ENCODE measurements at regions not wholly inside any gene's neighbourhood (a gene's known extent, or its start where the extent isn't known, plus 50 kb on each side); places are given as distances from the start of the nearest gene placed in this dataset.

DNA sequence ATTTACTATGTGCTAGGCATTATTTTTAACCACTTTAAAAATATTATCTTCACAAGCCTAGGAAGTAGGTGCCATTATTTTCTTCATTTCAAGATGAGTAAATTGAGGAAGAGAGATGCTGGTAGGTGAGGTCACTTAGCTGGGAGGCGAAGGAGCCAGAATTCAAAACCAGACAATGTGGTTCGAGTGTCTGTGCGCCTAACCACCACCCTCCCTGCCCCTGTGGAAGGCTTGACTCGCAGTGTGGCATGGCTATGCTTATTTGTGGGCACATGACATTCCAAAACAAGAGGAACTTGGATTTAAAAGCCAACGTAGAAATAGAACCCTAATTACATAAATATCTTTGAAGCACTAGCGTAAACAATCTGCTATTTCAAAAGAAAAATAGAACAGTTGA, 226.6 kb upstream of the PITX2 start:
- H3K4me3 ChIP-seq (ENCODE audit: low read depth, low read length) = no peak overlapping the region
- TF ChIP-seq, protein P1, sequence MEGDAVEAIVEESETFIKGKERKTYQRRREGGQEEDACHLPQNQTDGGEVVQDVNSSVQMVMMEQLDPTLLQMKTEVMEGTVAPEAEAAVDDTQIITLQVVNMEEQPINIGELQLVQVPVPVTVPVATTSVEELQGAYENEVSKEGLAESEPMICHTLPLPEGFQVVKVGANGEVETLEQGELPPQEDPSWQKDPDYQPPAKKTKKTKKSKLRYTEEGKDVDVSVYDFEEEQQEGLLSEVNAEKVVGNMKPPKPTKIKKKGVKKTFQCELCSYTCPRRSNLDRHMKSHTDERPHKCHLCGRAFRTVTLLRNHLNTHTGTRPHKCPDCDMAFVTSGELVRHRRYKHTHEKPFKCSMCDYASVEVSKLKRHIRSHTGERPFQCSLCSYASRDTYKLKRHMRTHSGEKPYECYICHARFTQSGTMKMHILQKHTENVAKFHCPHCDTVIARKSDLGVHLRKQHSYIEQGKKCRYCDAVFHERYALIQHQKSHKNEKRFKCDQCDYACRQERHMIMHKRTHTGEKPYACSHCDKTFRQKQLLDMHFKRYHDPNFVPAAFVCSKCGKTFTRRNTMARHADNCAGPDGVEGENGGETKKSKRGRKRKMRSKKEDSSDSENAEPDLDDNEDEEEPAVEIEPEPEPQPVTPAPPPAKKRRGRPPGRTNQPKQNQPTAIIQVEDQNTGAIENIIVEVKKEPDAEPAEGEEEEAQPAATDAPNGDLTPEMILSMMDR (IDR thresholded peaks at IDR 0.05; ENCODE audit: low read depth, low read length) = no peak

DNA sequence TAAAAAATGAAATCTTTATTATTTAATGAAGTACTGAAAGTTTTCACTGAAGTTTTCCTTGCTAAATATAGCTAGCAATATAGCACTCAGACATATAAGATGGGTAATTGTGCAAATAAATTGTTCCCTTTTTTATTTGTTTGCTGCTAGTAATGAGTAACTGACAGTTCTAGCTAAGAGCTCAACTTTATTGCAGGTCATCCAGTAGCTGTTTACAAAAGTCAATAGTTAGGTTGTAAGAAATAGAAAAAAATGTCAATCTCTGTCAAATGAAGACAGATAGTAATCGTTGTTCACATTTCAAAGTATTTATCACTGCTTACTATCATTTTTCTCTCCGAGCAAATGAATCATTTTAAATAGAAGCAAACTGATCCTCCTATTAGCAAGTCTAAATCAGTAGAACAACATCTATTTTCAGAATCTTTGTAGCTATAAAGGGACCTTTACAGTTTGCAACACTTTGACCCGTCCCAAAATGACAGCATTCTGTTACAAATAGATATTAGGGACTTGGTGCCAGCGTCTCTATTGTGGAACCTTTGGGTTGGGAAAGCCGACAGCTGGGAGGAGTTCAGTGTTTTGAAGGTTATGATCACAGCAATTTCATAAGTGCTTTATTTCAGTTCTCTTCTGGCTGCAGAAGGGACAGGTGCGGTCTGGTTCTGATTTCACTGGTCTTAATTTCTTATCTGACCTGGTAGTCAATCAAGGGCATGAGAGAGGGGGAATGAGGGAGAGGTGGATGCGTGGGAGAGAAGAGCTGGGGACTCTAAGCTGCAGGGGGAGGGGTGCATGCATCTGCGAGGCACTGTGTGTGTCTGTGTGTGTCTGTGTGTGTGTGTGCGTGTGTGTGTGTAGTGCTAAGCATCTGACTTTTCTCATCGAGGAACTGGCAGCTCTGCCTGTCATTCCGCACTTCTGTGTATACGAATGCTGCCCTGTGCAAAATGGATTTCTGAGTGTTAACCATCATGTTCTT, 227.9 kb upstream of the PITX2 start:
- no peak overlapping the region for H3K4me3 ChIP-seq (ENCODE audit: low read depth, low read length)
- TF ChIP-seq, protein P1 (IDR thresholded peaks at IDR 0.05; ENCODE audit: low read depth, low read length) = no peak

DNA sequence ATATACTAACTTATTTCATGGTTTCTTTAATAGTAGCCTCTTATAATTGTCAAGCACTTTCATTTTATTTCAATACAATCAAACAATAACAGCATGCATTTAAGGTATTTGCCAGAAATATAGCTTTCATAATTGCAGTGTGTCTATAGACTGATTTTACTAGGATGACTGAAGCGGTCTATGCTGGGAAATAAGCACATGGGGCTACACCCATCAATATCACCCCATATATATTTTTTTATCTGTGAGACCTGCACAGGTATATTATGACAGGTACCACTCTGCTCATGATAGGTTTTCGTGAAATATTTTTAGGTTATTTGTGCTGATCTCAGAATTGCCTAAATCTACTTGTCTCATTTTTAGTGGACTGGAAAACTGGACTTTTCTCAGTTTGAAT, 229.1 kb upstream of the PITX2 start:
- H3K4me3 ChIP-seq (ENCODE audit: low read depth, low read length) = no peak overlapping the region
- TF ChIP-seq, protein P1 (IDR thresholded peaks at IDR 0.05; ENCODE audit: low read depth, low read length) = no peak

DNA sequence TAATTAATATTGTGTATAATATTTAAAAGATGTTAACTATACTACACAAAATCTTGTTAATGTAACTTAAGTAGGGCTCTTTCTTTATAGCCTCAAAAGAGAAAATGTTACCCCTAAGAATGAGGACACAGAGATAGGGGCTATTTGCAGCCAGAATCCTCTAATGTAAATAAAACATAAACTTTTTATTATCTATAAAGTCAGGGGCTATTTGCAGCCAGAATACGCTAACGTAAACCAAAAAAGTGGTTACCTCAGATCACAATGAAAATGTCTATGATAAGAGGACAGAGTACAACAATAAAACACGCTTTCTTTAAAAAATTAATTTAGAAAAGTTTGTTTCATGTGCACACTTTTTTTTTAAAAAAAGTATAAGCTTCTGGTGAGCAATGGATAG, 229.9 kb upstream of the PITX2 start:
- no peak overlapping the region for H3K4me3 ChIP-seq (ENCODE audit: low read depth, low read length)
- TF ChIP-seq, protein P1 (IDR thresholded peaks at IDR 0.05; ENCODE audit: low read depth, low read length) = no peak

DNA sequence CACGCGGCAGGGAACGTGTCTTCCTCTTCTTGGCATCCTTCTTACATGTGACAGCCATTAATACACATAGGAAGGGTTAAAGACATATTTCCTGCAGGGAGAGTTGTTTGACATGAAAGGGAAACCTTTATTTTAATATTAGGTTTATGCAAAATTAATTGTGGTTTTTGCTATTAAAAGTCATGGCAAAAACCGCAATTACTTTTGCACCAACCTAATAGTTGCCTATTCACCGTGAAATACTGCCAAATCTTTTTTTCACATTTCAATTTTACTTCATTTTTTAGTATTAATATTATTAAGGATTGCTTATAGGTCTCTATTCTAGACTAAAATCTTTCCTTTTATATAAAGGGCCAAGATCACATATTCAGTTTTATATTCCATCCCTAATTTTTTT, 230.4 kb upstream of the PITX2 start:
- no peak overlapping the region for H3K4me3 ChIP-seq (ENCODE audit: low read depth, low read length)
- TF ChIP-seq, protein P1 (IDR thresholded peaks at IDR 0.05; ENCODE audit: low read depth, low read length) = no peak

DNA sequence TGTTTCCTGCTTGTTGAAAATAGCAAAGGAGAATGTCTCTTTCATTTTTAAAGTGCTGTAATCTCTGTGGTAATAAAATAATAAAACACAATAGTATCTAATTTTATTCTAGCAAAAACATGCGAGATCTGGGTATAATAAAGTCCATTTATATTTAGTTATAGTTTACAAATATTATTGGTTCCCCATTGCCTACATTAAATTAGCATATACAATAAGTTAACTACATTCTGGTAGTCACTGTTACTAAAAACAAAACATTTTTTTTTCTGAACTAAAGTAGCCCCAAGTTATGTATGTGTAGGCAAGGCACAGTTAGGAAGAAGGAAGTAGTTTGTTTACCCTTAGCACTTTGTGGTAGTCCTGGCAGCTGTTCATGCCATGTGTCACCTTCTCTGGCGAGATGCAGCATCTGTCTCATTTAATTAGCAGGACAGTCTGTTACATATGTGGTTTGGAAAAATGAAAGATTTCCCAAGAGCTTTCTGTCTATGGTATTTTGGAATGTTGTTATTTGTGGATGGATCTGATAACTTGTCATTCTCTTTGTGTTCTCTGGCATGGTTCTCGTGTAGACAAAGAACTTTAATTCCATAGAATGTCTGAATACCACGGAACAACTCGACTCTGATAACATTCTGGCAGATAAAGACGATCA, 231.3 kb upstream of the PITX2 start:
- no peak overlapping the region for H3K4me3 ChIP-seq (ENCODE audit: low read depth, low read length)

More for the DNA sequence above, 231.3 kb upstream of the PITX2 start:
- TF ChIP-seq, protein P1 (IDR thresholded peaks at IDR 0.05; ENCODE audit: low read depth, low read length) = no peak
